ENCODE measurements at regions not wholly inside any gene's neighbourhood (a gene's known extent, or its start where the extent isn't known, plus 50 kb on each side); places are given as distances from the start of the nearest gene placed in this dataset.
A peak's percentile ranks its signal among the peaks of the same experiment; 100 is the strongest.

- DNase-seq (no peak), ATAC-seq (no peak)
- H3K27ac ChIP-seq = no peak overlapping the region
- H3K4me3 ChIP-seq = no peak overlapping the region
- intact Hi-C loops (cut with DNase I) = no loop called here
- H3K27me3 ChIP-seq = no peaks in the 10 kb centered on the region
- H3K36me3 ChIP-seq = no peaks in the 10 kb centered on the region
- H3K4me1 ChIP-seq = peaks cover 23 to 39% of the 10 kb centered on the region in 2 donors
- H3K9me3 ChIP-seq = no peaks in the 10 kb centered on the region
- TF ChIP-seq CTCF (IDR thresholded peaks at IDR 0.05) = no peak
These were observed 346.0 kb downstream of the KCNRG start for GRCh38 chr13:50361282-50361681.

GRCh38 chr13:50365408-50366391 lies 350.5 kb downstream of the KCNRG start:
- Histone ChIP-seq H3K4me1 (peaks cover 16 to 31% of the 10 kb centered on the region in 2 donors), H3K27ac (peak overlapping the region; percentile 73), H3K9me3 (no peaks in the 10 kb centered on the region), H3K27me3 (no peaks in the 10 kb centered on the region), H3K36me3 (no peaks in the 10 kb centered on the region), H3K4me3 (no peak overlapping the region)
- TF ChIP-seq CTCF (IDR thresholded peaks at IDR 0.05) = no peak
- intact Hi-C loops (cut with DNase I) = no loop called here
- DNase-seq (peak in 1 of 4 donors; percentile 69), ATAC-seq (peak; percentile 73)

DNA sequence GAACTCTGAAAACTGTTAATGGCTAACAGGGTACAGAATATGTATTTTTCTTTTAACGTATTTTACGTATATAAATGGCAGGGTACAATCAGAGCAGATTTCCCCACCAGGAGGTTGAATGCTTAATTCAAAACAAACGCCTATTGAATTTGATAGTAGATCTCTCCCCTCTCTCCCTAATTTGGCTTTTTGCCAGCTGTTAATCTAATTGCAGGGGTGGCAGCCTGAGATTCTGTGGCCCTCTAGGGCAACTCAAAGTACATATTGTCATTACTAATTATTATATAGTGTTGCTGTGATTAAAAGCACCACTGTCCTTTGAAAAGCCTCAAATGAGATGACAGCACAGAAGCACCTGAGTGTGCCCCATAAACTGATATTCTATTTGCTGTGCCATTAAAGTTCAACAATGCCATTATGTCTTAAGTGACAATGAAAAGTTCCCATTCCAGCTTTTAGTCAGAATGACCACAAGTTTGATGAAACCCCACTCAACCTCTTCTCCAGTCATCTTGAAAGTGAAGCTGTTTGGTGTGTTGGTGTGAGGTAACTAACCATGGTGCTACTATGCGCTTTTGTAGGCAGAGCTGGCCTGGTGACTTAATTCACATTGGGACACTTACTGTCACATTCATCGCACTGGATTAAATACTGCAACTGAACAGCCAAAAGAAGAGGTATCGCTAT lies 351.4 kb downstream of the KCNRG start:
- Histone ChIP-seq H3K27ac (peak overlapping the region; percentile 73), H3K4me3 (no peak overlapping the region), H3K36me3 (no peaks in the 10 kb centered on the region), H3K4me1 (peaks cover 16 to 25% of the 10 kb centered on the region in 2 donors), H3K9me3 (no peaks in the 10 kb centered on the region), H3K27me3 (no peaks in the 10 kb centered on the region)
- peak; percentile 35 for ATAC-seq
- no peak for DNase-seq
- no peak for TF ChIP-seq CTCF (IDR thresholded peaks at IDR 0.05)
- intact Hi-C loops (cut with DNase I) = no loop called here

GRCh38 chr13:50369646-50370045 lies 354.4 kb downstream of the KCNRG start:
- Histone ChIP-seq H3K4me1 (peaks cover 14 to 25% of the 10 kb centered on the region in 2 donors), H3K36me3 (no peaks in the 10 kb centered on the region), H3K27ac (no peak overlapping the region), H3K9me3 (no peaks in the 10 kb centered on the region), H3K27me3 (no peaks in the 10 kb centered on the region), H3K4me3 (no peak overlapping the region)
- no peak for ATAC-seq
- intact Hi-C loops (cut with DNase I) = no loop called here
- DNase-seq = no peak
- TF ChIP-seq CTCF (IDR thresholded peaks at IDR 0.05) = no peak

All from left lung (tissue), 4 donors.